ENCODE measurements at regions not wholly inside any gene's neighbourhood (a gene's known extent, or its start where the extent isn't known, plus 50 kb on each side); places are given as distances from the start of the nearest gene placed in this dataset.

DNA sequence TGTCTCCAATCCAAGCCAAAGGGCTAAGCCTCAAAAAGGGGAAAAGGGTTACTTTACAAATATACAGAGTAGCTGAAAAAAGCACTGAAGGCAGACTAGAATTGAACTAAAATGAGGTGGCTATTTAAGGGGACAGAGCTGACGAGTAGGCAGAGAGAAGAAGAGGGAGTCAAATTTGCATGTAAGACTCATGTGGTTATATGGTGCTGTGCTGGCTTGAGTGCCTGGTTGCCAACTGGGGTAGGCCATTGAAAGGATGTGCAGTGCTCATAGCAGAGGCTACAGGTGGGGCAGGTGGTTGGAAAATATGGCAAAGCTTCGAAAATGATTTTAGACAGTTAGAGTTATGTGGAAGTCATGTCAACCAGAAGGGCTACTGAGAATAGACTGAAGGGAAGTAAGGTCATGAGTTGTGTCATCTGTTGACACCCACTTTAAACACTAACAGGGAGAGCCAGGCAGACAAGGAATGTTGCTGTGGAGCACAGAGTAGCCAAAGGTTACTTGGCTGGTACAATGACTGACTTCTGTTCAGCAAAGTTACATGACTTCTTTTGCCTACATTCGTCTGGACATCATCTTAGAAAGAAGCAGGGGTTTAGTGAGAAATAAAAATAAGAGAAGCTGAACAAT is 1210.4 kb downstream of the ADGRL3 start:
- TF ChIP-seq, protein P1, sequence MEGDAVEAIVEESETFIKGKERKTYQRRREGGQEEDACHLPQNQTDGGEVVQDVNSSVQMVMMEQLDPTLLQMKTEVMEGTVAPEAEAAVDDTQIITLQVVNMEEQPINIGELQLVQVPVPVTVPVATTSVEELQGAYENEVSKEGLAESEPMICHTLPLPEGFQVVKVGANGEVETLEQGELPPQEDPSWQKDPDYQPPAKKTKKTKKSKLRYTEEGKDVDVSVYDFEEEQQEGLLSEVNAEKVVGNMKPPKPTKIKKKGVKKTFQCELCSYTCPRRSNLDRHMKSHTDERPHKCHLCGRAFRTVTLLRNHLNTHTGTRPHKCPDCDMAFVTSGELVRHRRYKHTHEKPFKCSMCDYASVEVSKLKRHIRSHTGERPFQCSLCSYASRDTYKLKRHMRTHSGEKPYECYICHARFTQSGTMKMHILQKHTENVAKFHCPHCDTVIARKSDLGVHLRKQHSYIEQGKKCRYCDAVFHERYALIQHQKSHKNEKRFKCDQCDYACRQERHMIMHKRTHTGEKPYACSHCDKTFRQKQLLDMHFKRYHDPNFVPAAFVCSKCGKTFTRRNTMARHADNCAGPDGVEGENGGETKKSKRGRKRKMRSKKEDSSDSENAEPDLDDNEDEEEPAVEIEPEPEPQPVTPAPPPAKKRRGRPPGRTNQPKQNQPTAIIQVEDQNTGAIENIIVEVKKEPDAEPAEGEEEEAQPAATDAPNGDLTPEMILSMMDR (IDR thresholded peaks at IDR 0.05; ENCODE audit: low read length) = no peak
- TF ChIP-seq EZH2phosphoT487 (IDR thresholded peaks at IDR 0.05; ENCODE audit: low read length) (no peak), EZH2 (optimal IDR thresholded peaks at IDR 0.05; ENCODE audit: low read depth, low read length) (no peak)
